ENCODE measurements at regions not wholly inside any gene's neighbourhood (a gene's known extent, or its start where the extent isn't known, plus 50 kb on each side); places are given as distances from the start of the nearest gene placed in this dataset.
A peak's percentile ranks its signal among the peaks of the same experiment; 100 is the strongest.

DNA sequence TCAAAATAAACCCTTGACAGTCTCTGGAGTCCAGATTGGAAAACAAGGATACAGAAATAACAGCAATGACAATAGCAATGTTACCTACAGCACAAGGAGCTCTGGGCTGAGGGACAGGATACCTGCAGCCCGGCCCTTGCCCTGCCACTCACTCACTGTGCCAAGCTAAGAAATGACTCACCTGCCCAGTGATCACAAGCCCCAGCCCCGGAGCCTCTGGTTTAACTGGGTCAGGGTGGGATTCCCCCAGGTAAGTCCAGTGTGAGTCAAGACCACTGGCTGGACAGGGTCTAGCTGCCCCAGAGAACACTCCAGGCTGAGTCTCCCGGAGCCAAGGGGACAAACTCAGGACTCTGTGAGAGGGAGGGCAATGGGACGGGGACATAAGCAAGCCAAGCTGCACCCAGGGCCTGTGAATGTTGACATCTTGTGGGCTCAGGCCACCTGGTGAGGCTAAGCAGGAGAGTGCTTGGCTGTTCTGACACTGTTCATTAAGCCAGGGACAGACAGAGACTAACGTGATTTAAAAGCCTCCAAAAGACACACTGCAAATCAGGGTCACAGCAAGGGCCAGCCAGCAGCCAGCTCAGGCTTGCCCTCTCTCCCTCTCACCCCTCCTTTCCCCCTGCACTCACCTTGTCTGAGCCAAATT, 64.1 kb downstream of the MIS18A start:
- Histone ChIP-seq H4K91ac (ENCODE audit: insufficient read length, low read depth, low read length) (no peak overlapping the region), H3K23me2 (ENCODE audit: insufficient read length, low read depth, low read length, poor library complexity, severe bottlenecking) (no peaks in the 10 kb centered on the region), H4K5ac (ENCODE audit: insufficient read length, low read depth, low read length) (no peak overlapping the region), H2BK15ac (ENCODE audit: low read depth, low read length) (no peak overlapping the region), H3K79me2 (ENCODE audit: insufficient read depth, low read length) (no peaks in the 10 kb centered on the region), H3K9me3 (ENCODE audit: control insufficient read depth, low read depth, low read length) (no peaks in the 10 kb centered on the region), H3K4me1 (ENCODE audit: insufficient read depth, low read length) (no peaks in the 10 kb centered on the region), H3K56ac (ENCODE audit: insufficient read length, low read depth, low read length) (no peak overlapping the region), H3K18ac (ENCODE audit: insufficient read length, low read depth, low read length) (no peak overlapping the region), H2BK5ac (ENCODE audit: insufficient read length, low read length) (no peak overlapping the region), H3K79me1 (ENCODE audit: insufficient read depth, low read depth, low read length, poor library complexity, severe bottlenecking) (no peaks in the 10 kb centered on the region), H3T11ph (ENCODE audit: low read length) (no peak overlapping the region), H3K27me3 (ENCODE audit: insufficient read depth, low read length) (no peaks in the 10 kb centered on the region), H2BK120ac (ENCODE audit: low read depth, low read length, poor library complexity, severe bottlenecking) (no peak overlapping the region), H4K8ac (replicated peaks; ENCODE audit: insufficient read length, low read depth, low read length) (no peak overlapping the region), H3K14ac (ENCODE audit: insufficient read depth, low read length) (peak overlapping the region; percentile 36), H3K9ac (ENCODE audit: extremely low read depth, insufficient read length, low read length) (no peak overlapping the region), H4K20me1 (ENCODE audit: control insufficient read depth, insufficient read depth, insufficient read length) (no peaks in the 10 kb centered on the region), H2AFZ (ENCODE audit: low read length) (no peak overlapping the region), H2BK12ac (ENCODE audit: insufficient read length, low read depth, low read length) (no peak overlapping the region), H3K4me2 (ENCODE audit: insufficient read depth, insufficient read length, low read length) (no peak overlapping the region), H2BK20ac (ENCODE audit: low read depth, low read length, poor library complexity, severe bottlenecking) (no peak overlapping the region), H2AK5ac (ENCODE audit: insufficient read length, low read length) (no peak overlapping the region), H3K4ac (ENCODE audit: low read depth, low read length) (no peak overlapping the region), H3K23ac (ENCODE audit: insufficient read length, low read depth, low read length) (no peak overlapping the region), H3K27ac (ENCODE audit: insufficient read length, low read depth, low read length) (no peak overlapping the region)
- Mint-ChIP-seq H3K4me3 (no peak overlapping the region), H3K9me3 (peaks cover 5 to 9% of the 10 kb centered on the region in 2 experiments; a peak in 2 of 5 replicates), H3K27me3 (ENCODE audit: low read depth) (no peaks in the 10 kb centered on the region), H3K4me1 (peaks cover 3% of the 10 kb centered on the region in 2 experiments; a peak in 1 of 4 replicates), H3K36me3 (ENCODE audit: insufficient read depth in 1 of 3, low read depth in 3 of 3) (no peaks in the 10 kb centered on the region; a peak in 1 of 7 replicates), H3K27ac (peak overlapping the region in 1 of 3 experiments; percentile 46; a peak in 2 of 7 replicates)
- WGBS (ENCODE audit: extremely low coverage, insufficient read length, low lambda C conversion rate) = no CpG with 5 or more reads among the region's 5 CpGs
- DNase-seq = no peak
- TF ChIP-seq, protein P1, sequence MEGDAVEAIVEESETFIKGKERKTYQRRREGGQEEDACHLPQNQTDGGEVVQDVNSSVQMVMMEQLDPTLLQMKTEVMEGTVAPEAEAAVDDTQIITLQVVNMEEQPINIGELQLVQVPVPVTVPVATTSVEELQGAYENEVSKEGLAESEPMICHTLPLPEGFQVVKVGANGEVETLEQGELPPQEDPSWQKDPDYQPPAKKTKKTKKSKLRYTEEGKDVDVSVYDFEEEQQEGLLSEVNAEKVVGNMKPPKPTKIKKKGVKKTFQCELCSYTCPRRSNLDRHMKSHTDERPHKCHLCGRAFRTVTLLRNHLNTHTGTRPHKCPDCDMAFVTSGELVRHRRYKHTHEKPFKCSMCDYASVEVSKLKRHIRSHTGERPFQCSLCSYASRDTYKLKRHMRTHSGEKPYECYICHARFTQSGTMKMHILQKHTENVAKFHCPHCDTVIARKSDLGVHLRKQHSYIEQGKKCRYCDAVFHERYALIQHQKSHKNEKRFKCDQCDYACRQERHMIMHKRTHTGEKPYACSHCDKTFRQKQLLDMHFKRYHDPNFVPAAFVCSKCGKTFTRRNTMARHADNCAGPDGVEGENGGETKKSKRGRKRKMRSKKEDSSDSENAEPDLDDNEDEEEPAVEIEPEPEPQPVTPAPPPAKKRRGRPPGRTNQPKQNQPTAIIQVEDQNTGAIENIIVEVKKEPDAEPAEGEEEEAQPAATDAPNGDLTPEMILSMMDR (conservative IDR thresholded peaks at IDR 0.05) = no peak
